22Rv1 (cell line): ENCODE measurements at regions not wholly inside any gene's neighbourhood (a gene's known extent, or its start where the extent isn't known, plus 50 kb on each side); places are given as distances from the start of the nearest gene placed in this dataset.

Source experiments
- CTCF ChIP-seq: fragments of 450-650 bp; IDR thresholded peaks from 2 replicates; pipeline ENCODE4 v1.5.1; 2017; ENCODE audit warnings: mild to moderate bottlenecking
- ZFX ChIP-seq: fragments of 450-650 bp; IDR thresholded peaks from 2 replicates; pipeline ENCODE4 v1.6.1; 2017; ENCODE audit warnings: antibody characterized with exemption, borderline replicate concordance

- no peak for TF ChIP-seq CTCF
- no peak for TF ChIP-seq ZFX
These were observed 129.5 kb downstream of the FAM124B start for GRCh38 chr2:224272237-224272910.
